OCI-LY7 (cell line): ENCODE measurements at regions not wholly inside any gene's neighbourhood (a gene's known extent, or its start where the extent isn't known, plus 50 kb on each side); places are given as distances from the start of the nearest gene placed in this dataset.

Source experiments
- EZH2phosphoT487 ChIP-seq: fragments of 200-600 bp; sonication (generic); IDR thresholded peaks from 2 replicates; pipeline ENCODE4 v1.6.1; 2018; ENCODE audit warnings: low read depth, borderline replicate concordance, mild to moderate bottlenecking, mixed run types, antibody characterized with exemption, low read length, moderate library complexity, mixed read lengths
- TF ChIP-seq, protein P1 (sequence below): fragments of 200-600 bp; sonication (generic); conservative IDR thresholded peaks from 2 replicates; pipeline ENCODE4 v1.5.1; 2014; ENCODE audit warnings: mild to moderate bottlenecking, antibody characterized with exemption, low read length, moderate library complexity, mixed read lengths

DNA sequence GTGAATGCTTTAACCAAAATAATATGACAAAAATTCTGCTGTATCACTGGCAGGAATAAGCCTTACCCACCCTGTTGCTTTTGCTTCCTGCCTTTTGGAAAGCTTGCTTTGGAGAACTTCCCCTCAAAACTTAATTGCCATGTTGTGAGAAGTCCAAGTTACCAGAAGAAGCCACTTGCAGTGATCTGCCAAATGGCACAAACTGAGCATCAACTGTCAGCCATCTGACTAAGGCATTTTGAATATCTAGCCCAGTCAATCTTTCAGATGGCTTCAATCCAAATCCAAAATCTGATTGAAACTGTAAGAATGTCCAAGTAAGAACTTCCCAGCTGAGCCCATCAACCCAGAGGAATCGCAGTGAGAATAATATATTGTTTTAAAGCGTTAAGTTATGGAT is 216.5 kb upstream of the ZC3H15 start:
- TF ChIP-seq, protein P1, sequence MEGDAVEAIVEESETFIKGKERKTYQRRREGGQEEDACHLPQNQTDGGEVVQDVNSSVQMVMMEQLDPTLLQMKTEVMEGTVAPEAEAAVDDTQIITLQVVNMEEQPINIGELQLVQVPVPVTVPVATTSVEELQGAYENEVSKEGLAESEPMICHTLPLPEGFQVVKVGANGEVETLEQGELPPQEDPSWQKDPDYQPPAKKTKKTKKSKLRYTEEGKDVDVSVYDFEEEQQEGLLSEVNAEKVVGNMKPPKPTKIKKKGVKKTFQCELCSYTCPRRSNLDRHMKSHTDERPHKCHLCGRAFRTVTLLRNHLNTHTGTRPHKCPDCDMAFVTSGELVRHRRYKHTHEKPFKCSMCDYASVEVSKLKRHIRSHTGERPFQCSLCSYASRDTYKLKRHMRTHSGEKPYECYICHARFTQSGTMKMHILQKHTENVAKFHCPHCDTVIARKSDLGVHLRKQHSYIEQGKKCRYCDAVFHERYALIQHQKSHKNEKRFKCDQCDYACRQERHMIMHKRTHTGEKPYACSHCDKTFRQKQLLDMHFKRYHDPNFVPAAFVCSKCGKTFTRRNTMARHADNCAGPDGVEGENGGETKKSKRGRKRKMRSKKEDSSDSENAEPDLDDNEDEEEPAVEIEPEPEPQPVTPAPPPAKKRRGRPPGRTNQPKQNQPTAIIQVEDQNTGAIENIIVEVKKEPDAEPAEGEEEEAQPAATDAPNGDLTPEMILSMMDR = no peak
- TF ChIP-seq EZH2phosphoT487 = no peak
